ENCODE measurements at regions not wholly inside any gene's neighbourhood (a gene's known extent, or its start where the extent isn't known, plus 50 kb on each side); places are given as distances from the start of the nearest gene placed in this dataset.

GRCh38 chr15:79623488-79623887, 191.4 kb downstream of the MINAR1 start:
- Histone ChIP-seq H3K23ac (ENCODE audit: insufficient read length, low read depth, low read length) (no peak overlapping the region), H3K14ac (ENCODE audit: insufficient read depth, low read length) (no peak overlapping the region), H3T11ph (ENCODE audit: low read length) (no peak overlapping the region), H2AFZ (ENCODE audit: low read length) (no peak overlapping the region), H2BK12ac (ENCODE audit: insufficient read length, low read depth, low read length) (no peak overlapping the region), H3K9ac (ENCODE audit: extremely low read depth, insufficient read length, low read length) (no peak overlapping the region), H3K18ac (ENCODE audit: insufficient read length, low read depth, low read length) (no peak overlapping the region), H3K79me1 (ENCODE audit: insufficient read depth, low read depth, low read length, poor library complexity, severe bottlenecking) (no peaks in the 10 kb centered on the region), H3K56ac (ENCODE audit: insufficient read length, low read depth, low read length) (no peak overlapping the region), H3K4ac (ENCODE audit: low read depth, low read length) (no peak overlapping the region), H3K23me2 (ENCODE audit: insufficient read length, low read depth, low read length, poor library complexity, severe bottlenecking) (no peaks in the 10 kb centered on the region), H2BK20ac (ENCODE audit: low read depth, low read length, poor library complexity, severe bottlenecking) (no peak overlapping the region), H4K8ac (replicated peaks; ENCODE audit: insufficient read length, low read depth, low read length) (no peak overlapping the region), H2BK15ac (ENCODE audit: low read depth, low read length) (no peak overlapping the region), H3K27me3 (ENCODE audit: insufficient read depth, low read length) (no peaks in the 10 kb centered on the region), H4K5ac (ENCODE audit: insufficient read length, low read depth, low read length) (no peak overlapping the region), H3K79me2 (ENCODE audit: insufficient read depth, low read length) (no peaks in the 10 kb centered on the region), H3K9me3 (ENCODE audit: control insufficient read depth, low read depth, low read length) (no peaks in the 10 kb centered on the region), H2BK5ac (ENCODE audit: insufficient read length, low read length) (no peak overlapping the region), H4K91ac (ENCODE audit: insufficient read length, low read depth, low read length) (no peak overlapping the region), H3K4me2 (ENCODE audit: insufficient read depth, insufficient read length, low read length) (no peak overlapping the region), H4K20me1 (ENCODE audit: control insufficient read depth, insufficient read depth, insufficient read length) (no peaks in the 10 kb centered on the region), H2BK120ac (ENCODE audit: low read depth, low read length, poor library complexity, severe bottlenecking) (no peak overlapping the region), H3K27ac (ENCODE audit: insufficient read length, low read depth, low read length) (no peak overlapping the region), H2AK5ac (ENCODE audit: insufficient read length, low read length) (no peak overlapping the region), H3K4me1 (ENCODE audit: insufficient read depth, low read length) (no peaks in the 10 kb centered on the region)
- H3K36me3 Mint-ChIP-seq (ENCODE audit: insufficient read depth in 1 of 3, low read depth in 3 of 3) = no peaks in the 10 kb centered on the region
- DNase-seq = no peak
- no peak for TF ChIP-seq CTCF (conservative IDR thresholded peaks at IDR 0.05)
- H3K9me3 Mint-ChIP-seq = no peaks in the 10 kb centered on the region
- H3K27me3 Mint-ChIP-seq (ENCODE audit: low read depth) = peaks cover 4% of the 10 kb centered on the region; the same call in 1 of the 2 replicates
- H3K4me1 Mint-ChIP-seq = 0 out of 4 replicates have a peak, but pooled peaks cover 0 to 4% of the 10 kb centered on the region in 2 experiments
- no peak overlapping the region for H3K27ac Mint-ChIP-seq
- no CpG with 5 or more reads among the region's 1 CpG for WGBS (ENCODE audit: extremely low coverage, insufficient read length, low lambda C conversion rate)
- H3K4me3 Mint-ChIP-seq = no peak overlapping the region
